SIG-M5 (cell line): ENCODE measurements at regions not wholly inside any gene's neighbourhood (a gene's known extent, or its start where the extent isn't known, plus 50 kb on each side); places are given as distances from the start of the nearest gene placed in this dataset.

Experiments
- DNase-seq: peaks from one replicate; lab custom pipeline; 2025; lab: John Stamatoyannopoulos, UW

DNA sequence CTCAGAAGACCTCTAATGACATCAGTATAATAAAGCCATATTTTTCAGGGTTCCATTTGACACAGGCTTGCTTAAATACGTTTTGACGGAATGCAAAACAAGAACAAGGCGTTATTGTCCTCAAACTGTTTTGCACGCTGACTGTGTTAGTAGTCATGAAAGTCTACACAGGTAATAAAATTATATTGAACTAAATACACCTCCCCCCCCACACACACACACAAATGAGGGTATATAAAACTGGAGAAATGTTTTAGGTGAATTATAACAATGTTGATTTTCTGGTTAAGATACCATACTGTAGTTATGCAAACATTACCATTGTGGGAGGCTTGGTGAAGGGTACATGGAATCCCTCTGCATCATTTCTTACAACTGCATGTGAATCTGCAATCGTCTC lies 257.1 kb upstream of the ARRDC4 start:
- no peak for DNase-seq

- no peak for DNase-seq
These were observed 254.4 kb upstream of the ARRDC4 start for GRCh38 chr15:97706059-97706458.

- DNase-seq: no peak
These were observed 252.3 kb upstream of the ARRDC4 start for GRCh38 chr15:97708252-97708651.

GRCh38 chr15:97712530-97712929 lies 248.0 kb upstream of the ARRDC4 start:
- DNase-seq: no peak

DNA sequence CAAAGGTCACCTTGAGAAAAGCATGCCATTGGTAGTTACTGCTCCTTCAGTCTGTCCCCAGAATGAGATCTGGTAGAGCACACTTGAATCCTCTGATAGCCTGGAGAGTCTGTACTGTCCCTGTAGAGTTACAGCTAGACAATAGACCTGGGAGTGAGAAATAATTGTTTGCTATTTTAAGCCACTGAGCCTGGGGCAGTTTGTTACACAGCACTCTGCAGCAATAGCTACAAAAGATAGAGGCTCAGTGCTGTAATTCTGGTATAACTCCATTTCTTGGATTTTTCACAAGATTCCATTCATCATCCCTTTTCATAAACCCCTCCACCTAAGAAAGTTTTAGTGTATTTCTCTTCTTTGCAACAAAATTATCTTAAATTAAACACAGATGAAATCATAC lies 242.7 kb upstream of the ARRDC4 start:
- no peak for DNase-seq

DNA sequence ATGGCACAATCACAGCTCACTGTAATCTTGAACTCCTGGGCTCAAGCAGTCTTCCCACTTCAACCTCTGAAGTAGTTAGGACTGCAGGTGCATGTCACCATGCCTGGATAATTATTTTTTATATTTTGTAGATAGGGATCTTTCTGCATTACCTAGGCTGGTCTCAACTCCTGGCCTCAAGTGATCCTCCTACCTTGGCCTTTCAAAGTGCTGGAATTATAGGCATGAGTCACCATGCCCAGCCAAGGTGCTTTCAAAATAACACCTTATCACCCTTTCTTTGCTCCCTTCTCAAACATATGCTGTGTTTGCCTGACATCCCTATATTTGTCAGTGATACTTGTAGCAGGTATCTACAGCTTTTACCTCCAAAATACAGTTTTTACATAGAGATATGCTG lies 242.0 kb upstream of the ARRDC4 start:
- no peak for DNase-seq

- DNase-seq: no peak
These were observed 231.7 kb upstream of the ARRDC4 start for GRCh38 chr15:97728791-97729190.

- no peak for DNase-seq
These were observed 231.2 kb upstream of the ARRDC4 start for GRCh38 chr15:97729270-97729669.

- DNase-seq: no peak
These were observed 230.2 kb upstream of the ARRDC4 start for GRCh38 chr15:97730315-97730714.

DNA sequence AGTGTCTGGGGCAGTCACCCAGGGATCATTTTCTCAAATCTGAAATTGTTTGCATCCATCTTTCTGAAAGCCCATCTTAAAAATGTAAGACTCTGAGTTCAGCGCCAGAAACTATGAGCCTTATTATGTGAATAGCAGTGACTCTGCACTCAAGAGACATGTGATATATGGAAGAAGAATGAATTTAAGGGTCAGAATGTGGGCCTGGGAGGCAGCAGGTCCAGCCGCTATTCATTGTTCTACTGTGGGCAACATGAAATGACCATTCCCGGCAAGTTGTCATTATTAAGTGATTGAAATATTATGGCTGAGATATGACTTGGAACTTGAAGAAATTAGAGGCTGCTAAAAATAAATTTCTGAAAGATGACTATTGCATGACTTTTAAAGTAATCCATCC lies 228.6 kb upstream of the ARRDC4 start:
- no peak for DNase-seq

GRCh38 chr15:97733373-97733772 lies 227.1 kb upstream of the ARRDC4 start:
- DNase-seq: no peak

- DNase-seq: no peak
These were observed 223.8 kb upstream of the ARRDC4 start for GRCh38 chr15:97736748-97737147.

DNA sequence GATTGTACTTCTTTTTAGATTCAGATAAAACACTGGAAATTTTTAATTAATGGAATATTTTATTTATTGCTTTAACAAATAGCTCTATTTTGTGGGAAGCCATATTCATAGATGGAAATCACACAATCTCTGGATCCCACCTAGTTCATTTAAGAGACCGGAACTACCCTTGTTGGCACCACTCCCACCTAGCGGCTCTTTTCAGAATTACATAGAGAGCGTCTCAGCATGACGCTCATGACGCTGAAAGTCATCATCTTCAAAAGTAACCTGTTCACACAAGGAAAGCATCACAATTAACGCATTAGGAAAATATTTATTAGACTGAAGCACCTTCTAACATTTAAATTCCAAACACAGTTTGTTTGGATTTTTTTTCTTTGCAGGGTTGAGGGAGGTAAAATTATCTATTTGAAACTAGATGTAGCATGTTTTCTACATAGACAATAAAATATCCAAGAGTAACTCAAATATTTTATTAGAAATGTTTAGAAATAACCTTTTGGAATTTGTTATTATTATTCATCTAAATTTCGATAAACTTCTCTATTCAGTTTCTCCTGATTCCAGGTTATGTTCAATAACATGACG lies 214.9 kb upstream of the ARRDC4 start:
- DNase-seq: no peak

GRCh38 chr15:97747342-97747741 lies 213.2 kb upstream of the ARRDC4 start:
- DNase-seq: no peak

GRCh38 chr15:97748576-97748975 lies 211.9 kb upstream of the ARRDC4 start:
- DNase-seq: no peak

DNA sequence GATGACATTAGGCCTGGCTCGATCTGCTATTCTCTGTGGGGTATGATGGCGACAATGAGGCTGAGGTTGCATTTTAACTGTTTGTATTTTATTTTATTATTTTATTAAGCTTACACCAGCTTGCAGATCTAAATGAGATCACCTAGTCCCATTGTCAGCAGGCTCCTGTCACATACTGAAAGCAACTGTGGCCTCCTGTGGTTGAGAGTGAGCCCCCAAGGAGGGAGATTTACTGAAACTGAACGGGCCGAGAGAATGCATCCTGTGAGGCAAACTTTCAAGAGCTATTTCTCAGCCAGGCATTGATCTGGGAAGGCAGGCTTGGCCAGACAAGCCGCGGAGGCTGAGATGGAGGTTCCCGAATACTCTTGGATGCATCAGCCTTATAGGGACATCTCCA lies 210.4 kb upstream of the ARRDC4 start:
- DNase-seq: no peak

DNA sequence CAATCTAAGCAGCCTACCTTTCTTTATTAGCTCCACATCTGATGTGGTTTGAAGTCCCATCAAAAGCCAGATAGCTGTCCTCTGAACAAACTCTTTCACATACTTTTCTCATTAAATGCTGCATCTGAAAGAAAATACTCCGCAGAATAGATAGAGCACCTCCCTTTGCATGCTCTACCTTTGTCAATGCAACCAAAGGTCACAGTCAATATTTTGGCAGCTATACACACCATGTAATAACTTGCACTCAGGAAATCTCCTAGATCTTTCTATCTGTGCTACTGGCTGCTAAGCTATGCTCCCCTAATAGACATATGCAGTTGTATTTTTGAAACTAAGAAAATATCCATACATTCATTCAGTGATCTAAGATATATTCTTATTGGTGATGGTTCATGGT lies 204.8 kb upstream of the ARRDC4 start:
- DNase-seq: no peak

- no peak for DNase-seq
These were observed 201.1 kb upstream of the ARRDC4 start for GRCh38 chr15:97759363-97759762.

DNA sequence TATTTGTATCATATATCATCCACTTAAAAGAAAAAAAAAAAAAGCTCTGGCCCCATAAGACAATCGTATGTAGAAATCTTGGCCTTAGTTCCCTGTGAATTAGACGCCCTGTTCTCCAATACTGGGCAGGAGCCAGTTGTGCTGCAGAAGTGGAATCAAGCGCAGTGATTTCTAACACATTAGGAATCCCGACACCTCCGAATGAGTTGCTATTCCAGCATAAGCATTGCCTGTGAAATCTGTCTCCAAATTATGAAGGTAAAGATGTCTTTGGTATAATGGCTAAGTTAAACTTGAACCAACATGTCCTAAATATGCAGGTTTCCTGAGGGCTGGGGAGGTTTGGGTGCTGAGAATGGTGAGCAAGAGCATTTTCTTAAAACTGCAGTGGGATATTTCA lies 199.4 kb upstream of the ARRDC4 start:
- DNase-seq: no peak

GRCh38 chr15:97783240-97783639 lies 177.3 kb upstream of the ARRDC4 start:
- DNase-seq: no peak

DNA sequence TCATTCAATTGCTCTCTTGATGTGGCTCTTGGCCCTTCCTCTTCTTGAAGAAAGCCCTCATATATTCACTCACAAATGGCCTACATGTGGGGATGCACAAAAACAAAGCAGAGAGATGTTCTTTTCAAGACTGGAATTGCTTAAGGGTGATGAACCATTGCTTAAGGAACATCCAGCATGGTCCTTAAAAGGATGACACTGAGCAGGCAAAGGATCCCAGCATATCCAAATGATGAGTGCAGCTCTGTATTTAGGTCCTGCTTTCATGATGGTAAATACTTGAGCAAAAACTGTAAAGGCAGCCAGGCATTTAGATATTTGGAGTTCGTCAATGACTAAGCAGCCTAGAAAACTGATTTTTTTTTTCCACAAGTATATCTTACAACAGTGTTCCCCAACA lies 173.8 kb upstream of the ARRDC4 start:
- DNase-seq: no peak

DNA sequence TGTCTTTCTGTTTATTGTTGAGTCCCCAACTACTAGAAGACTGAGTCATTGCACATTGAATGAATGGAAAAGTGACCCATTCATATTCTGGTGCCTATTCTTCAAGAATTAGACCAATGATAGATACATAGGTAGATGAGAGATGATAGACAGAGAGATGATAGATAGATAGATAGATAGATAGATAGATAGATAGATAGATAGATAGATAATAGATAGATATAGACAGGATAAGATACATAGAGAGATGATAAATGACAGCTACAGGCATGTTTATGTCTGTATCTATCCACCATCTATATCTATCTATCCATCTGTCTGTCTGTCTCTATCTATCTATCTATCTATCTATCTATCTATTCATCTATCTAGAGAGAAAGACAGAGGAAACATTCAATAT lies 170.3 kb upstream of the ARRDC4 start:
- no peak for DNase-seq

DNA sequence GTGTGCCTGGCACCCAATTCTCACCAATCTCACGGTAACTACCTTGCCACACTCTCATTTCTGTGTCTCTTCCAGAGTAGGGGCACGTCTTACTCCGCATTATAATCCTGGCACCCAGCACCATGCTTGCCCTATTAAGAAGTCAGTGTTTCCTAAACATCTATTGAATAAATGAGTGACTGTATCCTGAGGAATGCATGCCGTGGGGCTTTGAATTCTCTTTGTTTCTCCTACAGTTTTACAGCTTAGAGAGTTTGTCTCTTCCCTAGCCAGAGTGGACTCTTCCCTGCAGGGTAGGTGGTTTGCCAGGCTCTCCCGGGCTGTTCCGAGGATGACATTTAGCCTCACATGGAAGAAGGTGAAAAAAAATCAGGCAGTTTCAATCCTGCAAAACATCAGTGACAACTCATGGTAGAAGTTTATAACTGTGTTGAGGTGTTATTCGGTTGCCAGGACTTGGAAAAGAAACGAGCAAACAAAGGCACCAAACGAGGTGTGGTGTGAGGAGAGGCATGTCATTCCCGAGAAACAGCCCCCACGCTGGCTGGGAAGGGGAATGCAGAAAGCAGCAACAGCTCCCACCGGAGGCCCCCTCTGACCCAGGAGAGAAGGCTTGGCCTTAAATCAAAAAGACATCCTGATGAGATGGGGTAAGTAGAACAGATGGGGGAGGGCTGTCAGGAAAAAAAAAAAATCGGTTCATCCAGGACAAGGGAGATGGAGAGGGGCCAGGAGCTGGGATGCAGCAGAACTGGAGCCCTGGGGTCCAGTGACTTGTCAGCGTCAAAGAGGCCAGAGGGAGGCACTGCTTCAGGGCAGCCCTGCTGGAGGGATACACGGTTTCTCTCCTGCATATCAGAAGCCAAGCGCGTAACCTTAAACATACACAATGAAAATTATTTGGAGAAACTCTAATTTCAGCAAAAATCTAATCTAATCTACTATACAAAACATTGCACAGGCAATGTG lies 168.4 kb upstream of the ARRDC4 start:
- no peak for DNase-seq

- no peak for DNase-seq
These were observed 155.6 kb upstream of the ARRDC4 start for GRCh38 chr15:97804950-97805349.
